GM19099 (cell line): ENCODE measurements at regions not wholly inside any gene's neighbourhood (a gene's known extent, or its start where the extent isn't known, plus 50 kb on each side); places are given as distances from the start of the nearest gene placed in this dataset.

Experiments
- POLR2A ChIP-seq: IDR thresholded peaks from 3 replicates; pipeline ENCODE4 v1.6.1; 2011; ENCODE audit warnings: low read depth; ENCODE audit not compliant: insufficient read length; ENCODE audit errors: extremely low read depth

DNA sequence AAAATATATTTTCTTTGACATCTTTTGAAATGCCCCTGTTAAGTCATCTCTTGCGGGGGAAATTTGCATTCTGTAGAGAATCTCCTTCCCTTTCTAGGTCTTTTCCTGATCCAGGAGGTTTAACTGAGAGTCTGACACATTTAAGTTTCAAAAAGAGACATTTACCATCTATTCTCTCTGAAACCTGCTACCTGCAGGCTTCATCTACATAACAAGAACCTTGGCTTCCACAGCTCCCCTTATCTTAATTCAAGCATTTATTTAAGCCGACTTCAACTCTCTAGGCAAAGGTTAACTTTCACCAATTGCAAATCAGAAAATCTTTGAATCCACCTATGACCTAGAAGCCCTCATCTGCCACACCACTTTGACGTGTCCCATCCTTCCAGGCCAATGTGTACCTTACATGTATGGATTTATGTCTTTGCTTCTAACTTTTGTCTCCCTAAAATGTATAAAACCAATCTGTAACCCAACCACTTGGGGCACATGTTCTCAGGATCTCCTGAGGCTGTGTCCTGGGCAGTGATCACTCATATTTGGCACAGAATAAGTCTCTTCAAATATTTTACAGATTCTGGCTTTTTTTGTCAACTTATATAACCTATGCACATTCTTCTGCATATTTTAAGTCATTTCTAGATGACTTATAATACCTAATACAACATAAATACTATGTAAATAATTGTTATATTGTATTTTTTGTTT, 666.7 kb downstream of the UTRN start:
- no peak for TF ChIP-seq POLR2A

GRCh38 chr6:144952456-144953240, 667.5 kb downstream of the UTRN start:
- TF ChIP-seq POLR2A: no peak

- TF ChIP-seq POLR2A: no peak
These were observed 668.6 kb downstream of the UTRN start for GRCh38 chr6:144953552-144954240.

DNA sequence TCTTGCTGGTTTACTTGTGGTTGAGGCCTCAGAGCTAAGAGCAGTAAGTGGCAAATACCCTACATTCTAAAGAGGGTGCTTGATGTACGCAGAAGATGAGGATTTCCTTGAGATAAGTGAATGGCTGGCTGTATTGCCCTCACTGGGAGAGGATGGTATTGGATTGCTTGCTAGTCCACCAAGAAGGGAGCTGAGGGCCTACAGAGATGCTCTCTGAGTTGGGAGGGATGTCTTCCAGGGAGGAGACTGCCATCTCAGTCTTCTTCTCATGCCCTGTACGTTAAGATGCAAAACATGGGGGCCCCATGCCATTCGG, 669.1 kb downstream of the UTRN start:
- TF ChIP-seq POLR2A: no peak

DNA sequence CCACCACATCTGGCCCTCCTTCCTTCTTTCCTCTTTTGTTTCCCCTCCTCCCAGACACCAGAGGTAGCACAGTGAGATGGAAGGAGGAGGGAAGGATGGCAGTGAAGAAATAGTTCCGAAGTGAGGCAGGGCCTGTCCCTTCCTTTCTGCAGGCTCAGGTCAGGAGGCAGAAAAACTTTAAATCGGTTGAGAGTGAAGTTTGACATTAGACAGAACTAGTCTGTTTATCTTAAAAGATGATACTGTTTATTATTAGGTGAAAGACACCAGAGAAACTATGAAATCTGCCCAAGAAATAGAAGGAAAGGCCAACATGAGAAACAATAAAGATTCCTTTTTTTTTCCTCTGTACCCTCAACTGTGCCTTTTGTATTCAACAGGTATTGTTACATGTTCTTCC, 670.3 kb downstream of the UTRN start:
- no peak for TF ChIP-seq POLR2A

- TF ChIP-seq POLR2A: no peak
These were observed 670.7 kb downstream of the UTRN start for GRCh38 chr6:144955859-144956258.

DNA sequence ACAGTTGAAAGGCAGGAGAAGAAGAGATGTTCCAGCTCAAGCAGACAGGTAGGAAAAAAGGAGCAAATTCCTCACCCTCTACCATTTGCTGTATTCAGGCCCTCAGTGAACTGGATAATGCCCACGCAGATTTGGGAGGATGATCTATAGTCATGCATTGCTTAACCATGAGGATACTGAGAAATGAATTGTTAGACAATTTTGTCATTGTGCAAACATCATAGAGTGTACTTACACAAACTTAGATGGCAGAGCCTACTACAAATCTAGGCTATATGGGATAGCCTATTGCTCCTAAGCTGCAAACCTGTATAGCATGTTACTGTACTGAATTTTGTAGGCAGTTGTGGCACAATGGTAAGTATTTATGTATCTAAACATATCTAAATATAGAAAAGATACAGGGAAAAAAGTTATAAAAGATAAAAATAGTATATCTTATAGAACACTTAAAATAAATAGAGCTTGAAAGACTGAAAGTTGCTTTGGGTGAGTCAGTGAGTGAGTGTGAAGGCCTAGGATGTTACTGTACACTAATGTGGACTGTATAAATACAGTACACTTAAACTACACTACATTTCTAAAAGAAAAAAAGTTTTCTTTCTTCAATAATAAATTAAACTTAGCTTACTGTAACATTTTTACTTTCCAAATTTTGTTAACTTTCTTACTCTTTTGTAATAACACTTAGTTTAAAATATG, 672.3 kb downstream of the UTRN start:
- TF ChIP-seq POLR2A: no peak

- no peak for TF ChIP-seq POLR2A
These were observed 684.0 kb downstream of the UTRN start for GRCh38 chr6:144969154-144969553.

DNA sequence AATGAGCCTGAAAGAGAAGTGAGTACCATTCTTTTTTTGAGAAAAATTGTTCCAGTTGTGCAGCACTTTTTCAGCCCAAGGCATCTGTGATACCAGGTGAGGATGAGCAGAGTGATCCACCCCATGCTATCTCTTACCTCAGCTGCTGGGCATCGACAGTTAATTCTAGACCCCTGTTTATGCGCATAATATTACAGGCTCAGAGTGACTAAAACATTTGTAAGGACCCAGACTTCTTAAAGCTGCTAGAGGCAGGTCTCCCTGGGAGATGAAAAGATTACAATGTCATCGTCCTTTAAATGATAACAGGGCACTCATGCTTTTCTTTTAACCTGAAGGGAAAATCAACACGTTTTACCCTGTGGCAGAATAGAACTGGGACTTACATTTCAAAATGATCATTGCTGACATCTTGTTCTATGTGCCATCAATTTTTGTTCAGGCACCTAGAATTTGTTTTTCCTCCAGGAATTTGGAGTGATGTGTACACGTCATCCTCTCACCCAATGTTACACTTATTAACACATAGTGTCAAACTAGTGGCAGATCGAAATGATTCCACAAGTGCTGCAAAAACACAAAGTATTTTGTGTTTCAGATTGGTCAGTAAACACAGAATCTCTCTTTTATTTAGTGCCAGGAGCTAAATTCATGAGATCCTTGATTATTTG, 684.6 kb downstream of the UTRN start:
- no peak for TF ChIP-seq POLR2A

- no peak for TF ChIP-seq POLR2A
These were observed 693.1 kb downstream of the UTRN start for GRCh38 chr6:144978208-144978607.

DNA sequence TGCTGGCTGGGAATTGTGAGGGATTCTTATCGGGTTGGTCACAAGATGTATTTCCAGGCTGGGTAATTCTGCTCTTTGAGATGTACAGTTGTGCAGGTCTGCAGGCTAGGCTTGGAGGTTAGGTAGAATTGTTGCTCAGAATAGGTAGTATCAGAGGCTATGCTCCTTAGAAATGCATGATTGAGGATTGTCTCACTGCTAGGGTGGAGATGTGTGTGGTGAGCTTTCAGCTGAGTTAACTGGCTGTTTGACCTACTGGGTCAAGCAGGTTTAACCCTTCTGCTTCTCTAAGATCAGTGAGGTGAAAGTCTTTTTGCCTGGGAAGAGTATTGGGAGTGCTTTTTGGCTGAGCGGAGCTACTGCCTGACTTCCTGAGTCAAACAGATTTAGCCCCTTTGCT, 701.1 kb downstream of the UTRN start:
- TF ChIP-seq POLR2A: no peak

- TF ChIP-seq POLR2A: no peak
These were observed 704.4 kb downstream of the UTRN start for GRCh38 chr6:144989319-144990107.

DNA sequence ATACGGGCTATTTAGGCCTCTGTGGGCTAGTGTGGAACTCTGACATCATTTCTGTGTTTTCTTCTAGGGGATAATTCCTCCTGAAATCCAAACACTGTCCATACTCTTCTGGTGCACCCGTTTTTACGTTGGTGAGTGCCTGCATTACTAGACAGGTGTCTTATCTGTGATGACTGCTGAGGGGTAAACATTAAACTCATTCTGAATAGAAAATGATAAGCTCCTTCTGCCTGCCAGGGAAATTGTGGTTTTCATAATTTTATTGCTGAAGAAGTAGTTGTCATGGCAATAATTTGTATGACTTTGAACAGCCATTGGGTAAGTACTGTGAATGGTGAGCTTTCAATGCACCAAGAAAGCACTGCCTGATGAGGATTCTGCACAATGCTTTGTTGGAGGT, 705.6 kb downstream of the UTRN start:
- TF ChIP-seq POLR2A: no peak

DNA sequence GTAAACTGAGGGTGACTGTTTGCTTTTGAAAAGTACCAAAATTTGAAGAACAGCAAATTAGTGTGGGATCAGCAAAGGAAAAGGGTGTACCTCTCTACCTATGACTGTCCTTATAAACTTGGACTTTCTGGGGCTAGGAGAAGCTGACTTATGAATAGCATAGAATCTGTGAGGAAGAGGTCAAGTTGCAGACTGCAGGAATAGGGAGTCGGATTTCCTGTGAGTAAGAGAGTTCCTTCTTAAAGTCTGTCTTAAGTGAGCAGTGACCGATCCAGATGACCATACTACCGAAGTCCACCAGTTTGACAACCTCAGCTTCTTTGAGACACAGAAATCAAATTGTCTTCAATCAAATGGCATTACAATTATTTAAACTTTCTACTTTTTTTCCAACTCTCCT, 708.7 kb downstream of the UTRN start:
- no peak for TF ChIP-seq POLR2A
